H9 (cell line): ENCODE measurements at regions not wholly inside any gene's neighbourhood (a gene's known extent, or its start where the extent isn't known, plus 50 kb on each side); places are given as distances from the start of the nearest gene placed in this dataset.

ENCODE experiments used
- DNase-seq: peaks from one replicate; pipeline ENCODE4 v3.0.0-alpha.2; 2017
- H2AFZ ChIP-seq: one replicate; pipeline ENCODE4 v1.6.1; 2013; ENCODE audit warnings: mild to moderate bottlenecking, low read length, control low read depth, moderate library complexity
- H2AK5ac ChIP-seq: 2 replicates; pipeline ENCODE4 v1.6.1; 2013; ENCODE audit warnings: low read length, control low read depth, mixed read lengths; ENCODE audit not compliant: insufficient read length
- H2BK120ac ChIP-seq: one replicate; pipeline ENCODE4 v1.6.1; 2013; ENCODE audit warnings: low read depth, mild to moderate bottlenecking, low read length, control low read depth, inconsistent platforms; ENCODE audit not compliant: poor library complexity, severe bottlenecking
- H2BK12ac ChIP-seq: 2 replicates; pipeline ENCODE4 v1.6.1; 2013; ENCODE audit warnings: low read length, control low read depth, mixed read lengths, low read depth; ENCODE audit not compliant: insufficient read length
- H2BK15ac ChIP-seq: 2 replicates; pipeline ENCODE4 v1.6.1; 2013; ENCODE audit warnings: low read depth, low read length, control low read depth
- H2BK20ac ChIP-seq: one replicate; pipeline ENCODE4 v1.6.1; 2013; ENCODE audit warnings: low read depth, mild to moderate bottlenecking, low read length, control low read depth, inconsistent platforms; ENCODE audit not compliant: poor library complexity, severe bottlenecking
- H2BK5ac ChIP-seq: 2 replicates; pipeline ENCODE4 v1.6.1; 2013; ENCODE audit warnings: low read length, control low read depth, mixed read lengths; ENCODE audit not compliant: insufficient read length
- H3K14ac ChIP-seq: 2 replicates; pipeline ENCODE4 v1.6.1; 2013; ENCODE audit warnings: low read length, control low read depth; ENCODE audit not compliant: insufficient read depth
- H3K18ac ChIP-seq: 2 replicates; pipeline ENCODE4 v1.6.1; 2013; ENCODE audit warnings: low read depth, mild to moderate bottlenecking, mixed read lengths, low read length, control low read depth; ENCODE audit not compliant: insufficient read length
- H3K23ac ChIP-seq: 2 replicates; pipeline ENCODE4 v1.6.1; 2013; ENCODE audit warnings: low read length, control low read depth, mixed read lengths, low read depth; ENCODE audit not compliant: insufficient read length
- H3K23me2 ChIP-seq: 2 replicates; pipeline ENCODE4 v1.6.1; 2013; ENCODE audit warnings: low read depth, mild to moderate bottlenecking, mixed read lengths, low read length, control low read depth; ENCODE audit not compliant: insufficient read length, poor library complexity, severe bottlenecking
- H3K27ac ChIP-seq: 2 replicates; pipeline ENCODE4 v1.5.1; 2013; ENCODE audit warnings: low read length, control low read depth, mixed read lengths, low read depth; ENCODE audit not compliant: insufficient read length
- H3K27me3 ChIP-seq: 2 replicates; pipeline ENCODE4 v1.6.1; 2013; ENCODE audit warnings: low read length, control low read depth, inconsistent platforms; ENCODE audit not compliant: insufficient read depth
- H3K4ac ChIP-seq: 2 replicates; pipeline ENCODE4 v1.6.1; 2013; ENCODE audit warnings: low read depth, mild to moderate bottlenecking, control low read depth, inconsistent platforms, low read length, moderate library complexity
- H3K4me1 ChIP-seq: 2 replicates; pipeline ENCODE4 v1.6.1; 2013; ENCODE audit warnings: low read length, control low read depth, inconsistent platforms; ENCODE audit not compliant: insufficient read depth
- H3K4me2 ChIP-seq: 2 replicates; pipeline ENCODE4 v1.6.1; 2013; ENCODE audit warnings: low read length, control low read depth, mixed read lengths; ENCODE audit not compliant: insufficient read length, insufficient read depth
- H3K56ac ChIP-seq: 2 replicates; pipeline ENCODE4 v1.6.1; 2013; ENCODE audit warnings: low read depth, mild to moderate bottlenecking, mixed read lengths, low read length, control low read depth; ENCODE audit not compliant: insufficient read length
- H3K79me1 ChIP-seq: 2 replicates; pipeline ENCODE4 v1.6.1; 2013; ENCODE audit warnings: low read depth, mild to moderate bottlenecking, moderate library complexity, low read length, control low read depth, inconsistent platforms; ENCODE audit not compliant: insufficient read depth, poor library complexity, severe bottlenecking
- H3K79me2 ChIP-seq: 2 replicates; pipeline ENCODE4 v1.6.1; 2013; ENCODE audit warnings: low read length, control low read depth, inconsistent platforms; ENCODE audit not compliant: insufficient read depth
- H3K9ac ChIP-seq: 2 replicates; pipeline ENCODE4 v1.6.1; 2013; ENCODE audit warnings: low read length, control low read depth, mixed read lengths; ENCODE audit not compliant: insufficient read length; ENCODE audit errors: extremely low read depth
- H3K9me3 ChIP-seq: one replicate; pipeline ENCODE4 v1.6.1; 2013; ENCODE audit warnings: low read depth, low read length, inconsistent platforms; ENCODE audit not compliant: control insufficient read depth
- H3T11ph ChIP-seq: one replicate; pipeline ENCODE4 v1.6.1; 2013; ENCODE audit warnings: mild to moderate bottlenecking, low read length, control low read depth, inconsistent platforms
- H4K20me1 ChIP-seq: one replicate; pipeline ENCODE4 v1.6.1; 2013; ENCODE audit not compliant: control insufficient read depth, insufficient read length, insufficient read depth
- H4K5ac ChIP-seq: 2 replicates; pipeline ENCODE4 v1.6.1; 2013; ENCODE audit warnings: low read depth, mild to moderate bottlenecking, mixed read lengths, low read length, control low read depth; ENCODE audit not compliant: insufficient read length
- H4K8ac ChIP-seq: replicated peaks from 2 replicates; pipeline ENCODE4 v1.6.1; 2013; ENCODE audit warnings: low read length, control low read depth, mixed read lengths, low read depth; ENCODE audit not compliant: insufficient read length
- H4K91ac ChIP-seq: 2 replicates; pipeline ENCODE4 v1.6.1; 2013; ENCODE audit warnings: low read depth, mild to moderate bottlenecking, moderate library complexity, mixed read lengths, low read length, control low read depth; ENCODE audit not compliant: insufficient read length
- H3K27ac Mint-ChIP-seq, 3 experiments: 2 replicates in 2 of 3; 3 replicates in 1 of 3; pipeline ENCODE4 v1.8.0; 2020 to 2021; ENCODE audit warnings: mixed read lengths in 3 of 3, mild to moderate bottlenecking in 1 of 3, moderate library complexity in 1 of 3
- H3K27me3 Mint-ChIP-seq: 2 replicates; pipeline ENCODE4 v1.8.0; 2021; ENCODE audit warnings: low read depth, mild to moderate bottlenecking, moderate library complexity, mixed read lengths
- H3K36me3 Mint-ChIP-seq, 3 experiments: 2 replicates in 2 of 3; 3 replicates in 1 of 3; pipeline ENCODE4 v1.8.0; 2020 to 2021; ENCODE audit warnings: low read depth in 3 of 3, mixed read lengths in 3 of 3; ENCODE audit not compliant: insufficient read depth in 1 of 3
- H3K4me1 Mint-ChIP-seq, 2 experiments: 2 replicates each; pipeline ENCODE4 v1.8.0; 2020; ENCODE audit warnings: mixed read lengths in 2 of 2
- H3K4me3 Mint-ChIP-seq, 2 experiments: 2 replicates in 1 of 2; 3 replicates in 1 of 2; pipeline ENCODE4 v1.8.0; 2020 to 2021; ENCODE audit warnings: mild to moderate bottlenecking in 2 of 2, mixed read lengths in 2 of 2, moderate library complexity in 1 of 2
- H3K9me3 Mint-ChIP-seq, 2 experiments: 2 replicates in 1 of 2; 3 replicates in 1 of 2; pipeline ENCODE4 v1.8.0; 2020; ENCODE audit warnings: mild to moderate bottlenecking in 2 of 2, mixed read lengths in 2 of 2, moderate library complexity in 1 of 2
- CTCF ChIP-seq: fragments of 200-600 bp; sonication (generic); conservative IDR thresholded peaks from 3 replicates; pipeline ENCODE4 v1.8.0; 2021; ENCODE audit warnings: antibody characterized with exemption, mild to moderate bottlenecking
- WGBS: extraction: QIAGEN DNeasy Blood & Tissue Kit; methylation state at CpG from one replicate; pipeline ENCODE4 v1.1.7; 2013; ENCODE audit warnings: missing lambda C conversion rate, low lambda C conversion rate, mixed read lengths; ENCODE audit not compliant: insufficient read length; ENCODE audit errors: extremely low coverage; 5-methylcytosine and 5-hydroxymethylcytosine counted together

DNA sequence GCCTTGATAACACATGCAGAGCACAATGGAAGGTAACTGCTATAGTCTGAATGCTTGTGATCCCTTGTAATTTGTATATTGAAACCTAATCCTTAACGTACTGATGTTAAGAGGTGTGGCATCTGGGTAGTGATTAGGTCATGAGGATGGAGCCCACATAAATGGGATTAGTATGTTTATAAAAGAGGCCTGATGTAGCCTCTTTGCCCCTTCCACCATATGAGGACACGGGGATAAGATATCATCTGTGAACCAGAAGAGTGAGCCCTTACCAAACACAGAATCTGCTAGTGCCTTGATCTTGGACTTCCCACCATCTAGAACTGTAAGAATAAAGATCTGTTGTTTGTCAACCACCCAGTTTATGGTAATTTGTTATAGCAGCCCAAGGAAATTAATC lies 1074.2 kb upstream of the INTU start:
- Histone ChIP-seq H2AFZ (no peak overlapping the region), H3K79me1 (no peaks in the 10 kb centered on the region), H4K5ac (no peak overlapping the region), H3K27ac (no peak overlapping the region), H3K14ac (no peak overlapping the region), H3K79me2 (no peaks in the 10 kb centered on the region), H2BK12ac (no peak overlapping the region), H3K23me2 (no peaks in the 10 kb centered on the region), H3T11ph (no peak overlapping the region), H2BK20ac (no peak overlapping the region), H3K27me3 (no peaks in the 10 kb centered on the region), H3K4me2 (no peak overlapping the region), H4K20me1 (no peaks in the 10 kb centered on the region), H2BK15ac (no peak overlapping the region), H4K91ac (no peak overlapping the region), H2BK120ac (no peak overlapping the region), H3K4me1 (no peaks in the 10 kb centered on the region), H3K9me3 (no peaks in the 10 kb centered on the region), H2AK5ac (no peak overlapping the region), H2BK5ac (no peak overlapping the region), H4K8ac (no peak overlapping the region), H3K4ac (no peak overlapping the region), H3K18ac (no peak overlapping the region), H3K9ac (no peak overlapping the region), H3K56ac (no peak overlapping the region), H3K23ac (no peak overlapping the region)
- Mint-ChIP-seq H3K4me1 (no peaks in the 10 kb centered on the region), H3K27me3 (no peaks in the 10 kb centered on the region), H3K36me3 (no peaks in the 10 kb centered on the region; a peak in 2 of 7 replicates), H3K4me3 (no peak overlapping the region), H3K9me3 (peaks cover 0 to 2% of the 10 kb centered on the region in 2 experiments; a peak in 3 of 5 replicates), H3K27ac (no peak overlapping the region)
- no peak for TF ChIP-seq CTCF
- no peak for DNase-seq
- no CpG with 5 or more reads among the region's 2 CpGs for WGBS
